ENCODE measurements at regions not wholly inside any gene's neighbourhood (a gene's known extent, or its start where the extent isn't known, plus 50 kb on each side); places are given as distances from the start of the nearest gene placed in this dataset.

DNA sequence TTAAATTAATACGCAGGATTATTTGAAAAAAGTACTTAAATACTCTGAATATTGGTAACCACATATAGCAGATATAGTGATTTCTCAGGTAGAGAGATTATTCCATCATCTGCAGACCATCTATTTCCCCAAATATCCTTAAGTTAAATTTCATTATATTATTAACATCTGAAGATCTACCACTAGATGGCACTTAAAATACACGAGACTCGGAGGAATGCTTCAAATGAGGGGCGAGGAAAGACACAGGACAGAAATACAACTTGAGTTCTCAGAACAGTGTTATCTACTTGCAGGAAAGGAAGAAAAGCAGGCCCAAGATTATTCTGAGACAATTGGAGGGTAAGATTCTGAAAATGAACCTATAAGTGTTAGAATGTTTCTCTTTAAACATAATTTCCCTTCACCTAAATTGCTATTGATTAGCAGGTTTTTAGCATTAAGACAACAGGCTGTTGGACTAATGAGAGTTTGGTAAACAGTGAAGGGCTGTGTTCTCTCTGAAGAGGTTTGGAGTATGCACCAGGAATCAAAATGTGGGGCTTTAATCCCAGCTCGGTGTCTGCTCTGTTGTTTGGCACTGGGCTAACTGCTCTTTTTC is 76.9 kb upstream of the GCFC2 start (continued):
- TF ChIP-seq TEAD4 (IDR thresholded peaks at IDR 0.05; ENCODE audit: borderline replicate concordance, insufficient read depth) (no peak), EP300 (IDR thresholded peaks at IDR 0.05; ENCODE audit: borderline replicate concordance in 1 of 2, low read depth in 1 of 2, low read length in 1 of 2) (peak in 1 of 2 experiments; percentile 24; a peak in 1 of 4 replicates)

GRCh38 chr2:75775311-75775823 is 64.7 kb upstream of the GCFC2 start:
- Histone ChIP-seq H3K9ac (no peak overlapping the region), H3K27me3 (ENCODE audit: insufficient read depth) (no peaks in the 10 kb centered on the region), H3K36me3 (replicated peaks in 1 of 2; ENCODE audit: control insufficient read depth in 1 of 2, insufficient read depth in 2 of 2, low read length in 1 of 2) (no peaks in the 10 kb centered on the region), H3K9me3 (no peaks in the 10 kb centered on the region), H3K79me2 (ENCODE audit: insufficient read depth) (no peaks in the 10 kb centered on the region), H3K9me2 (no peaks in the 10 kb centered on the region), H3K4me2 (no peak overlapping the region), H2AFZ (ENCODE audit: low read depth) (no peak overlapping the region), H4K20me1 (ENCODE audit: insufficient read depth) (no peaks in the 10 kb centered on the region), H3K4me1 (ENCODE audit: control insufficient read depth in 1 of 2, insufficient read depth in 2 of 2, low read depth in 1 of 2, low read length in 1 of 2) (no peaks in the 10 kb centered on the region; a peak in 1 of 4 replicates), H3K27ac (ENCODE audit: low read depth in 2 of 2, low read length in 1 of 2) (no peak overlapping the region), H3F3A (replicated peaks; ENCODE audit: insufficient read depth) (no peaks in the 10 kb centered on the region), H3K4me3 (ENCODE audit: low read depth in 2 of 2, low read length in 1 of 2) (no peak overlapping the region)
- no peak for TF ChIP-seq CHD2 (IDR thresholded peaks at IDR 0.05; ENCODE audit: low read length, partially characterized antibody)
- no peak for TF ChIP-seq MEF2A (IDR thresholded peaks at IDR 0.05; ENCODE audit: borderline replicate concordance, low read depth)
- TF ChIP-seq TEAD4 (IDR thresholded peaks at IDR 0.05; ENCODE audit: borderline replicate concordance, insufficient read depth): no peak
- TF ChIP-seq PBX3 (IDR thresholded peaks at IDR 0.05): no peak
- TF ChIP-seq FOSL2 (IDR thresholded peaks at IDR 0.05; ENCODE audit: borderline replicate concordance, low read depth): no peak
- no peak for TF ChIP-seq EP300 (IDR thresholded peaks at IDR 0.05; ENCODE audit: borderline replicate concordance in 1 of 2, low read depth in 1 of 2, low read length in 1 of 2)
- TF ChIP-seq SMC3 (IDR thresholded peaks at IDR 0.05; ENCODE audit: low read depth, low read length): no peak
- TF ChIP-seq FOXM1 (IDR thresholded peaks at IDR 0.05; ENCODE audit: low read depth): no peak
- TF ChIP-seq, protein P1, sequence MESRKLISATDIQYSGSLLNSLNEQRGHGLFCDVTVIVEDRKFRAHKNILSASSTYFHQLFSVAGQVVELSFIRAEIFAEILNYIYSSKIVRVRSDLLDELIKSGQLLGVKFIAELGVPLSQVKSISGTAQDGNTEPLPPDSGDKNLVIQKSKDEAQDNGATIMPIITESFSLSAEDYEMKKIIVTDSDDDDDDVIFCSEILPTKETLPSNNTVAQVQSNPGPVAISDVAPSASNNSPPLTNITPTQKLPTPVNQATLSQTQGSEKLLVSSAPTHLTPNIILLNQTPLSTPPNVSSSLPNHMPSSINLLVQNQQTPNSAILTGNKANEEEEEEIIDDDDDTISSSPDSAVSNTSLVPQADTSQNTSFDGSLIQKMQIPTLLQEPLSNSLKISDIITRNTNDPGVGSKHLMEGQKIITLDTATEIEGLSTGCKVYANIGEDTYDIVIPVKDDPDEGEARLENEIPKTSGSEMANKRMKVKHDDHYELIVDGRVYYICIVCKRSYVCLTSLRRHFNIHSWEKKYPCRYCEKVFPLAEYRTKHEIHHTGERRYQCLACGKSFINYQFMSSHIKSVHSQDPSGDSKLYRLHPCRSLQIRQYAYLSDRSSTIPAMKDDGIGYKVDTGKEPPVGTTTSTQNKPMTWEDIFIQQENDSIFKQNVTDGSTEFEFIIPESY (IDR thresholded peaks at IDR 0.05; ENCODE audit: borderline replicate concordance, low read depth): no peak
- WGBS (ENCODE audit: low lambda C conversion rate): 17% methylated on average over 3 of the region's 3 CpGs
- CTCF ChIA-PET: interaction anchor here (0.6 to 1.2 kb wide), 2 partner anchors 12 to 303 kb away, joined by 3 read pairs; no protein-coding TSS in a partner anchor
- POLR2A ChIA-PET: no interaction called here
- DNase-seq: no peak

DNA sequence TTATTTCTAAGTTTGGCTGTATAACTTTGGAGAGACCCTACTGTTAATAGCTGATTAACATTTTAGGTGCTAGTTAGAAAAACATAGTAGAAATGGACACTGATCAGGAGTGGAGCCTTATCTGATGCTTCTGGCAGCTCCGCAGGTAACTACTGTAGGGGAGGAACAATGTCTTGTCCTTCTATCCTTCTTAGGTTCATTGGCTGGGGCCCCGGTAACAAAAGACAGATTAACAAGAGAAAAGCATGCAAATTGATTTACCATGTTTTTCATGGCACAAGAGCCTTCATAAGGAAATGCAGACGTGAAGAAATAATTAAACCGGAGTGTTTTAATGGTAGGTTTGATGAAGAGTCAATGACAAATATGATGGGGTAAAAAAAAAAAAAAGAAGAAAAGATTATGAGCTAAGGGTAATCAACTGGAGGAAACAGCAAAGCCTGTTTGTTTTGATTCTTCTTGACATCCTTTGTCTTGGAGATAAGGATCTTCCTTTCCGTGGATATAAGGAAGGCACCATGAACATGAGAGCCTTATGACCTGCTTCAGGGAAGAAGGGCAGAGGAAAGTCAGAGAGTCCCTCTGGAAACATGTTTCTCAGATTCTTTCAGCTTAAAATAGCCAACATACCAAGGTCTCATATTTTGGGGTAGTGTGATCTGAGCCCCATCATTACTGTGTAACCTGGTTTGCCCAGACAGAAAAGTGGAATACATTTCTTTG is 62.4 kb upstream of the GCFC2 start:
- no peak overlapping the region for H3K4me3 ChIP-seq (ENCODE audit: low read depth in 2 of 2, low read length in 1 of 2)

More for the DNA sequence above, 62.4 kb upstream of the GCFC2 start:
- no peaks in the 10 kb centered on the region for H4K20me1 ChIP-seq (ENCODE audit: insufficient read depth)
- H3K36me3 ChIP-seq (replicated peaks in 1 of 2; ENCODE audit: control insufficient read depth in 1 of 2, insufficient read depth in 2 of 2, low read length in 1 of 2): no peaks in the 10 kb centered on the region
- no peaks in the 10 kb centered on the region for H3K9me2 ChIP-seq
- WGBS (ENCODE audit: low lambda C conversion rate): 51% methylated on average over 5 of the region's 5 CpGs
- no peak overlapping the region for H3K27ac ChIP-seq (ENCODE audit: low read depth in 2 of 2, low read length in 1 of 2)
- CTCF ChIA-PET: no interaction called here
- no peak for TF ChIP-seq FOXM1 (IDR thresholded peaks at IDR 0.05; ENCODE audit: low read depth)
- no peak for TF ChIP-seq POLR2AphosphoS5 (IDR thresholded peaks at IDR 0.05; ENCODE audit: low read depth, low read length)
- TF ChIP-seq FOSL2 (IDR thresholded peaks at IDR 0.05; ENCODE audit: borderline replicate concordance, low read depth): no peak
- TF ChIP-seq EZH2phosphoT487 (IDR thresholded peaks at IDR 0.05; ENCODE audit: borderline replicate concordance, low read depth): no peak
- TF ChIP-seq FOXJ3 (CRISPR knock-in tag; IDR thresholded peaks at IDR 0.05): no peak
- TF ChIP-seq TEAD4 (IDR thresholded peaks at IDR 0.05; ENCODE audit: borderline replicate concordance, insufficient read depth): no peak
- no peak overlapping the region for H3K9ac ChIP-seq
- H3K27me3 ChIP-seq (ENCODE audit: insufficient read depth): no peaks in the 10 kb centered on the region
- H3K4me2 ChIP-seq: no peak overlapping the region
- no peaks in the 10 kb centered on the region; a peak in 1 of 4 replicates for H3K4me1 ChIP-seq (ENCODE audit: control insufficient read depth in 1 of 2, insufficient read depth in 2 of 2, low read depth in 1 of 2, low read length in 1 of 2)
- POLR2A ChIA-PET: no interaction called here
- no peak overlapping the region for H2AFZ ChIP-seq (ENCODE audit: low read depth)
- no peaks in the 10 kb centered on the region for H3K9me3 ChIP-seq
- no peaks in the 10 kb centered on the region for H3K79me2 ChIP-seq (ENCODE audit: insufficient read depth)
- H3F3A ChIP-seq (replicated peaks; ENCODE audit: insufficient read depth): no peaks in the 10 kb centered on the region
- no peak for DNase-seq
